NCI-H2227 (cell line): ENCODE measurements at regions not wholly inside any gene's neighbourhood (a gene's known extent, or its start where the extent isn't known, plus 50 kb on each side); places are given as distances from the start of the nearest gene placed in this dataset.

Experiments
- DNase-seq: peaks from one replicate; lab custom pipeline; 2025; ENCODE audit not compliant: unreplicated experiment; lab: John Stamatoyannopoulos, UW

DNA sequence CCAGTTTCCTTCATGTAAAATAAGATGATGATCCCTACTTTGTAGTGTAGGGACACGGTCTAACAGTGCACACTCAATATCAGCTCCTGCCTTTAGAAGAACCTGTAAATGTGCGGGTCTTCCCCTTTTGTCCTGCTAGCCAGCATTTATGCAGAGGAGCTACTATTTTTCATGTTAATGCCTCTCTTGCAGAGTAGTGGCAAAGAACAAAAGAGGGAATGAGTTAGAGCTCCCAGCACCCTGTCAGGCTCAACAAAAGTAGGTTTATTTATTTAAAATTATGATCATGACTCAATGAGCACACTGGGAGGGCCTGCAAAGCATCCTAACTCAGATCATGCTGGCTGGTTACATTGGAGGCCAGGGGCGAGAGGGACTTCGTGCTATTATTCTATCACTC, 414.5 kb upstream of the COBL start:
- DNase-seq, result no peak

DNA sequence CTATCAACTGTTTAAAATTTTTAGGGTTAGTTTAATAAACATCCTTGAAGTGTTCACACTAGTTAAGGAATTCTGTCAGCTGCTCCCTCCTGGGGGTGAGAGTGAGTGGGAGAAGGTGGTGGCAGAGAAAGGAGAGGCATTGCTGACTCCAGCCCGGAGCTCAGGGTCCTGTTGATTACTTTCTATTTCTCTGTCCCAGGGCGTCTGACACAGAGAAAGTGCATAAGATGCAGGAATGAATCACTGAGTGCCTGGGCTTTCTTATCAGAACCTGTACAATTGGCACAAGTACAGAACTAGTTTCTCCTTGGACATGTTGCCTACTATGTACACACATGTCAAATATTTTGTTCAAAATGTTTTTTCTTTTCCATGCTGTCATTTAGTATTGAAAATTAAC, 410.8 kb upstream of the COBL start:
- no peak for DNase-seq

DNA sequence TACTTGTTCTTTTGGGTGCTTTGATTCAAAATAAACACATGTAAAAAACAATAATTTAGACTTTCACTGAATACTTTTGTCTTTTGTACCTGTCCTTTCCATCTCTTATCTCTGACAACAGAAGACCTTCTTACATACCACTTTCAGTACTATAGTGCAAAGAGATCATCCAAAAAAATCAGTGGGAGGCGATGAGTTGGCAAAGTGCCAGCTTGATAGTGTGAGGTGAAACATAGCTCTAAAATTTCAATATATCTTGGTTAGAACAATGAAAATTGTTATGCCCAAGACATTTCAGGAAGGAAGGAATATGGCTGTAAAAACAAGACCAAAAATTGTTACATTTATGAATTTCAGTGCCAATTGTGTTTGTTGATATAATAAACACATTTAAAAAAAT, 390.2 kb upstream of the COBL start:
- peak; percentile 32 for DNase-seq

DNA sequence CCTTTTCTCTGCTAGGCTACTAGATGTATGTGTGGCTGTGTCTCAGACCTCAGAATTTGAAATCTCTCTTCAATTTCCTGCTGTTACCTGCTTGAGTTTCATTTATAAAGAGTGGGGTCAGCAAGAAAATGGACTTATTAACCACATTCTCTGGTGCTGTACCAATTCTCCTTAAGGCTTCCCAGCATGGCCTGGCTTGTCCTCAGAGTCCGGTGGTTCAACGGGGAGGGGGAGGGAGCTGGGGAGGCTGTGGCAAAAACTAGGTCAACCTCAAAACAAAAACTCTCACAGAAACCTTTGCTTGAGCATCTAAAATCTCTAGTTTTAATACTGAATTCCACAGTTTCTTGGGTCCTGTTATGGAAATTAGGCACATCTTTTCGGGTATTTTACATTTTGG, 389.1 kb upstream of the COBL start:
- no peak for DNase-seq

DNA sequence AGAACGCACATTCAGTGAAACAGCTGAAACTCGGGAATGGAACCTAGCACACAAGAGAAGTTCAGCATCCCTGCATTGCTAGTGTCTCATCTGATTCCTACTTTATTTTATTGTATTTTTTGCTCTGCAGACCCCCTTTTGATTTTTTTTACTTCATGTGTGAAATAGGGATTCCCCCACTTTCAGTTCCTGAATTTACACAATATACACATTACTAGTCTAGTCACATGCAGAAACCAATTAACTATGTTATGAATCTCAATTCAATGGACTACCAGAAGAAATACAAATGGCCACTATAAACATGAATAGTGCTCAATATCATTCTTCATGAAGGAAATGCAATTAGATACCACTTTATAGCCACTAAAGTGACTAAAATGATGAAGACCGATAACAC, 386.1 kb upstream of the COBL start:
- no peak for DNase-seq

- no peak for DNase-seq
These were observed 385.3 kb upstream of the COBL start for GRCh38 chr7:51701935-51702334.

DNA sequence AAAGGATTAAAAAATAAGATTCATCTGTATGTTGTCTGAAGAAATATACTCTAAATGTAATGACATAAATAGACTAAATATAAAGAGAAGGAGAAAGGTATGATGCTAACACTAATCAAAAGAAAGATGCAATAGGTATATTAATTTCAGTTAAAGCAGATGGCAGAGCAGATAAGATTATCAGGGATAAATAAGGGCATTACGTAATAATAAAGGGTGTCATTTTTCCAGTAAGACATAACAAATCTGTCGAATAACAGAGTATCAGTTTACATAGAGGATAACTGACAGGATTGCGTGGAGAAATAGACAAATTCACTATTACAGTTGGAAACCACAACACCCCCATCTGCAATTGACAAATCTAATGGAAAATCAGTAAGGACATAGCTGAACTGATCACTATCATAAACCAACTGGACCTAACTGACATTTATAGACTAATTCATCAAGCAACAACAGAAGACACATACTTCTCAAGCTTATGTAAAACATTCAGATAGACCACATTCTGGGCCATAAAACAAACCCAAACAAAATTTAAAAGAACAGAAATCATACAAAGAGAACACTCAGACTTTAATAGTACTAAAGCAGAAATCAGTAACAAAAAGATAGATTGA, 384.1 kb upstream of the COBL start:
- no peak for DNase-seq

DNA sequence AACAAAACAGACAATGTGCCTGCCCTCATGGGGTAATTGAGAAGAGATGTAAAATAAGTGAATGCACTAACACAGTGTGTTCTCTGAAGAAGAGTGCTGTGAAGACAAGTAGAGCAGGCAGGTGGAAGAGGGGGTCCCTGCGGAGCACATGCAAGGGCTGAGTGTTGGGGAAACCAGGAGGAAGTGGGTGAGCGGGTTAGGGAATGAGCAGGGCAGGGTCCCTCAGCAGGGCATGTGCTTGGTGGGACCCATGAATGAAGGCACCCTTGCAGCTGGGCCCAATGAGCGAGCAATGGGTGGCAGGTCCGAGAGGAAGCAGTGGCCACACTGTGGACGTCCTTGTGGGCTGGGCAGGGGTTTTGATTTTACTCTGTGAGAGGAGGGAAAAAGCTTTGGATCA, 376.6 kb upstream of the COBL start:
- no peak for DNase-seq

DNA sequence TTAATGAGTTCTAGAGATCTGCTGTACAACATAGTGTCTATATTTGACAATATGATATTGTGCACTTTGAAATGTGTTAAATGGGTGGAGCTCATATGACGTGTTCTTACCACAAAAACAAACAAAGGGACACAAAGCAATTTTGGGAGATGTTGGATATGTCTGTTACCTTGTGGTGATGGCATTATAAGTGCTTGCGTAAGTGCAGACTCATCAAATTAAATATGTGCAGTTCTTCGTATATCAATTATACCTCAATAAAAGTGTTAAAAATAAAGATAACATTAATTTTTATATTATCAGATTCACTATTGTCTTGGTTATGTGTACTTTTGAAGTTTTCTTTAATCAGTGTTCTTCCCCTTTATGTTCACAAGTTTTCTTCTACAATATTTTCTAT, 372.9 kb upstream of the COBL start:
- no peak for DNase-seq

DNA sequence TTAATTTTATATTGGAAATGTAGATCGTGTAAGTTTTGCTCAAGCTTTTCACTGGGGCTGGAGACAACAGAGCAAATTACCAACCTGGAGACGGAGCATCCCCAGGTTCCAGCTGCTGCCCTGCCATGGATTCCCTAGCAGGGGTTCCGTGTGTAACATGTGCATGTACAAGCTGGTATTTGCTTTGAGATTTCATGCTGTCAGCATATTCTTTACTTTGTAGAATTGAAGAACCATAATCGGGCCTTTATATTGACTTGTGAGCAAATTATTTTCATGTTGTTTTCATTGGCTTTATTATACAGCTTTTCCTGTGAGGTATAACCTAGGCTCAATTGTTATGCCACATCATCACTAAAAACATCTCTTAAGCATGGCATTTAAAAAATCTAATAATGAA, 369.2 kb upstream of the COBL start:
- no peak for DNase-seq

DNA sequence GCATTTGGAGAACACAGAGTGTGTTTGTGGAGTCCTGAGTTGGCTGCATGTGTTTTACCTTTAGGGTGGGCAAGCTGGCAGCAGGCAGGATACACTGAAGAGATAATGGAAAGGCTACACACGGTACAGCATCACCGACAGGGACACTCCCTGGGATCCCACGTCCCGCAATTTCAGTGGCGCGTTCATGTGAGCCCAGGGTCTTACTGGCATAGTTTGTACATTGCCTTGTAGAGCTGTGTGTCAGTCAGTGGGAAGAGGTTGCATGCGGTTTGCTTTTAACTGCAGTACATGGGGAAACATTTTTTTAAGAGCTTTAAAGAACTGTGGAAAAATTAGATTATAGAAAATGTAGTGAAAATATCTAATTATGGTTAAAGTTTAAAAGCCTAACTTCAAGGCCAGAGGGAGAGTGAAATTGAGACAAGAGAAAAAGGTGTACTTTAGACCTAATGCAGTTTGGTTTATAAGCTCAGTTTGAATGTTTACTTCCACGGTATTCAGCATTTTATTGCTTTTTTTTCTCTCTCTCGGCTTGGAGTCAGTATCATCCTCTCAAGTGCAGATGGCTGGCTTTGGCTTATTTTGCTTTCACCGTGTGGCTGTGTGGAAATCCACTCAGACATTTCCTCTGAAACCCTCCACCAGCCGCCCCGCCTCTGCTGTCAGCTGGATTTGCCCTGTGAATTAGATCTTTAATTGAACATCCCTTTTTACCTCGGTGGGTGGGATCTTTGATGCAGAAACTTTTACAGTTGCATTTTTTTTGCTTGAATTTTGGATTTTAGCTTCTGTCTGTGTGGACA, 364.2 kb upstream of the COBL start:
- DNase-seq, result no peak

DNA sequence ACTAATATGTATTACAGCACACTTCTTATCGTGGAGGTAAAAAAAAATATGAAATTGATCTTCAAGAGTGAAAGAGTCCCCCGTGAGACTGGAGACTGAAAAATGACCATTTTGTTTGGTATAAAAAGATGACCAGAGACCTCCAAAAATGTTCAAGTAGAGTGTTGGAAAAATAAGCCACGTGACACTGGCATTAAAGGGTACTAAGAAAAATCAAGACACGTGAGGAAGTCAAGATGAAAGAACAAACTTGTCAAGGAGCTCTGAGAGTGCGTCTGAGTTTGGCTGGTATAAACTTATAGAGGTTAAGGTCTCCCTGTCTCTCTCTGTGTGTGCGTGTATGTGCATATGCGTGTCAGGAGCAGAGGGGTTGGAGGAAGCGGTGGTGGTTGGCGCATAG, 362.7 kb upstream of the COBL start:
- DNase-seq, result no peak

DNA sequence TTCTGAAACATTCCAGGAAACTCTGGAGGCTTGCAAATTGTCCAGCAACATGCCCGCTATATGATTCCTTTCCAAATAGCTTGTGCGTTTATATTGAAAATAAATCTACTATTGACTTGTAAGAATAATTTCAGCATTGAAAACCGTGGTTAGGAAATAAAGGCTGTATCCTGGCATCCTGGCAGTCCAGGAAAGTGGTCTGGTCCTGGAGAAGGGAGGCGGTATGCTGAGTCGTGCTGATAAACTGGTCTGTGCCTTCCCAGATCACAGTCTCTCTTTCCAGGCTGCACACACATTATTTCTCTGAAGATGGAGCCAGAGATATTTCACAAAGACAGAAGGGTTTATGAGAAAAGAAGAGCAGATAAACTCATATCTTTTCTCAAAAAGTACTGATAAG, 350.1 kb upstream of the COBL start:
- DNase-seq, result peak; percentile 18

DNA sequence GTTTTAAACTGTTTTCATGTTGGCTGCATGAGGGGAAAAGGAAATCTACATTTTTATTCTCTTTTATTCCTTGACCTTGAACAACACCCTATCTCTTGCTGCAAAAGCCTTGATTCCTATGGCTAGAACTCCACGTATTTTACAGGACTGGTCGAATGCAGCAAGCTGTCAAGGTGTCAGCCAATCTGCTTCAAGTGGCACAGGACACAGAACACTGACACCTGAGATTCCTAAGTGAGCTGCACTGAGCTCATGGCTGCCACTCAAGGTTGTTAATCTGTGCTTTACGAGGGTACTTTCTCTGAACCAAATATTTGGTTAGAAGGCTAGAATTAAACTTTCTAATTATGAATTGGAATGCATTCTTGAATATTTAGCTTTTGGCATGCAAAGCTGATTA, 349.7 kb upstream of the COBL start:
- DNase-seq, result peak; percentile 7

DNA sequence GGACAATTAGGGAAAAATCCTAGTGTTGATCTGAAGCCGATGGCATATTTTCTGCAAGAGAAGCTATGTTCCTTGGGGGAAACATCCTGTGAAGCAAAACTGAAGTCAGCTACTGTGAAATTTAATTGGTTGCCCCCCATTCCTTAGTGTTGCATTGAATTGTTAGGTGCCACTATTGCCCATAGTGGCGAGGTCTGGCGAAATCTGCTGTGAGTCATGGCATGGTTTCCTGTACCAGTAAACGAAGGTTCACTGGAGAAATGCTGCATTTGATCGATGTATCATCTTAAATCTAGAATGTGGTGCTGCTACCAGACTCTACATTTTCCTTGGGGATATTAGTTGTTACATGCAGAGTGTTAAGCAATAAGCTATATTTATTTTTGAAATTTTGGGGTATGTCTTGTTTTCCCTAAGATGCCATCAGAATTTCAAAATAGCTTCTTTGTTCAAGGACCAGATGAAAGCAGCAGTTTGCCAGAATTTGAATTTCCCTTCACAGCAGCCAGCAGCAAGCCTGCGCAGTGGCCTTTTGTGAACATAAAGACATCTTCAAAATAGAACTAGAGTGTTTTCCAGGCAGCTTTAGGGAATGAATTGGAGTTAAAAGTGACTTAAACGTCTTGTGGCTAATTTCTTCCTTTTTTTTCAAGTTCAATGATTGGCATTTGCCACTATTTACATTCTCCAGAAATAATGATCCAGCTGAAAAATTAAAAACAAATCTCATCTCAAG, 348.6 kb upstream of the COBL start:
- no peak for DNase-seq

DNA sequence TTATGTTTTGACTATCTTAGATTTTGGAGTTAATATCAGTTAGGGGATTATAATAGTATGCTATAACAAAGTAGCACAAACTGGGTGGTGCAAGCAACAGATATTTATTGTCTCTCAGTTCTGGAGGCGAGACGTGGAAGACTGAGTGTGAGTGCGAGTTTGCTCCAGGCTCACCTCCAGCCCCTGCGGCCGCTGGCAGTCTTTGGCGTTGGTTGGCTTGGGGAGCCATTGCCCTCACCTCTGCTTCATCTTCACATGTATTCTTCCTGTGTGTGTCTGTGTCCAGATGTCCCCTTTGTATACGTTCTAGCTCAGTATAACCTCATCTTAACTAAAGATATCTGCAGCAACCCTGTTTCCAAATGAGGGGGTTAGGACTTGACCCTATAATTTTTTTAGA, 343.9 kb upstream of the COBL start:
- no peak for DNase-seq

GRCh38 chr7:51658684-51659083, 342.1 kb upstream of the COBL start:
- DNase-seq, result no peak

DNA sequence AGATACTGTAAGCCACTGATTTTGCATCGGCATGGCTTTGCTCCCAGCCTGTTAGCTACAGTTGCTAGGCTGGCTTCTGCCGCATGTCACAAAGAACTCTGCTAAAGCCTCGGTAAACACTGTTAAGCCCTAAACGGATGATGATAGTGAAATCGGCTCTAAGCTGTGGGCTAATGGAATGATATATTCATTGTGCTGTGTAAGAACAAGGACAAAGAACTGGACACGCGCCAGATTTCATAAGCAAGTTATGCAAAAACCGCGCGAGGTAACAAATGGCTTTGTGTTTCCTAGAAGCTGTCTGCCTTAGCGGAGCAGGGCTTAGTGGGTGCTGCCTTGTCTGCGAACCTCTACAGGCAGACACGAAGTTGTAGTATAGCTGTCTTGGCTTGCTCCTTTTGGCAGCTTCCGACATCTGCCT, 331.3 kb upstream of the COBL start:
- DNase-seq, result peak; percentile 28

DNA sequence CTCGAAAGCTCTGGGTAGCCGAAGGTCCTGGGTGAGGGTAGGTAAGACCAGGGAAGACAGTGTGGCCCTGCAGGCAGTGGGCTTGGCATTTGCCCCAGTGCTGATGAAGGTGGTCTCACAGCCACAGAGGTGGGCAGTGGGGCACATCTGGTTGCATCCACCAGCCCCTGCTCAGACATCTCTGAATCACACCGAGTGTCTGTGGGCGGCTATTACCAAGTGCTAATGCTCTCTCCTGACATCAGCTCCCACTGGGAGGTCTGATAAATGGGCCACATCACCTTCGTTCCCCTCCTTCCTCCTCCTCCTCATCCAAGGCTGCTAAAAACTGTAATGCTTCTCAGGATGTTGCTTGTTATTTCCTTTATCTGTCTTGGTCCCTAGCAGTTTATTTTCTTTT, 330.9 kb upstream of the COBL start:
- DNase-seq, result no peak

- DNase-seq, result no peak
These were observed 329.2 kb upstream of the COBL start for GRCh38 chr7:51645702-51646298.

DNA sequence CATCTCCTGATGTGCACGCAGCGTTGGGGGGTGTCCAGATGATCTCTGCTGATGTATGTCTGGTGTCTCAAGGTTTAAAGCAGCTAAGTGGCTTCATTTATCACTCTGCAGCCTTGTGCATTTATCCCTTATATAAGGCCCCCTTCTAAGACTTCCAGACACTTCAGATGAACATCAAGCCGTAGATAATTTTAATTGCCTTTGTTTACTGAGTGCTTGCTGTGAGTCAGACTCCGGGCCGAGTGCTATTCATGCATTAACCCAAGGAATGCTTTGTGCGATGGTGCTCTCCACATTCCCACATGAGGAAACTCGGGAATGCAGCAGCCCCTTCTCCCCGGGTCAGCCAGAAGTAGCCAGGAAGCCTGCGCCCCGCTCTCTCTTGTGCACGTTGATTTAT, 328.6 kb upstream of the COBL start:
- peak; percentile 4 for DNase-seq

DNA sequence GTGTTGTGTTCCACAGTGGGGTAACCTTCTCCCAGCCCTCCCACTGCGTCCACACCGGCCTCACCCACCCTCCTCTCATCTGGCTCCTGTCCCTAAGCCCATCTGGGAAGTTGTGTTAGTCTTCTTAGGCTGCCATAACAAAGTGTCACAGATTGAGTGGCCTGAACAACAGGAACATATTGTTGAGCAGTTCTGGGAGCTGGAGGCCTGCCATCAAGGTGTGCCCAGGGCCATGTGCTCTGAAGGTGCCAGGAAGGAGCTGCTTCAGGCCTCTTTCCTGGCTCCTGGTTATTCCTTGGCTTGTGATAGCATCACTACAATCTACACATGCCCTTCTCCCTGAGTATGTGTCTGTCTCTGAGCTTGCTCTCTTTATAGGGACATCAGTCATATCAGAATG, 327.6 kb upstream of the COBL start:
- no peak for DNase-seq
